ENCODE measurements at regions not wholly inside any gene's neighbourhood (a gene's known extent, or its start where the extent isn't known, plus 50 kb on each side); places are given as distances from the start of the nearest gene placed in this dataset.

DNA sequence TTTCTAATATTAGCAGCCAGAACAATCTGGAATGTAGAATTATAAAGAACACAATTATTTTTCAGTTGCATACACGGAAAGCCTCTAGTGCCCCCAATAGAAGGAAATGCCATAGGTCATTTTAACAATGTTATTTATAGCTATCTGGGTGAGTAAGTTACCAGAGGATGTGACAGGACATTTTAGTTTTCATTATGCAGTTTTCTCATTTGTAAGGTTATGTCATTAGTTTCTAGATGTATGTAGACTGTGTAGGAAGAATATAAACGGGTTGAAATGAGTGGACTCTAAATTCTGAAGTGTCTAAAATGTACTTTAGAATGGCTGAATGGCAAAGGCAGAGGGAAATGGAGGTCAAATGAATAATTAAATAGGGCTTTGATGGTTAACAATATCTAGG lies 213.3 kb downstream of the DTHD1 start:
- H3K4me1 ChIP-seq, result no peaks in the 10 kb centered on the region
- H3K27me3 ChIP-seq, result no peaks in the 10 kb centered on the region
- TF ChIP-seq POLR2A (IDR thresholded peaks at IDR 0.05), result no peak
- TF ChIP-seq, protein P1, sequence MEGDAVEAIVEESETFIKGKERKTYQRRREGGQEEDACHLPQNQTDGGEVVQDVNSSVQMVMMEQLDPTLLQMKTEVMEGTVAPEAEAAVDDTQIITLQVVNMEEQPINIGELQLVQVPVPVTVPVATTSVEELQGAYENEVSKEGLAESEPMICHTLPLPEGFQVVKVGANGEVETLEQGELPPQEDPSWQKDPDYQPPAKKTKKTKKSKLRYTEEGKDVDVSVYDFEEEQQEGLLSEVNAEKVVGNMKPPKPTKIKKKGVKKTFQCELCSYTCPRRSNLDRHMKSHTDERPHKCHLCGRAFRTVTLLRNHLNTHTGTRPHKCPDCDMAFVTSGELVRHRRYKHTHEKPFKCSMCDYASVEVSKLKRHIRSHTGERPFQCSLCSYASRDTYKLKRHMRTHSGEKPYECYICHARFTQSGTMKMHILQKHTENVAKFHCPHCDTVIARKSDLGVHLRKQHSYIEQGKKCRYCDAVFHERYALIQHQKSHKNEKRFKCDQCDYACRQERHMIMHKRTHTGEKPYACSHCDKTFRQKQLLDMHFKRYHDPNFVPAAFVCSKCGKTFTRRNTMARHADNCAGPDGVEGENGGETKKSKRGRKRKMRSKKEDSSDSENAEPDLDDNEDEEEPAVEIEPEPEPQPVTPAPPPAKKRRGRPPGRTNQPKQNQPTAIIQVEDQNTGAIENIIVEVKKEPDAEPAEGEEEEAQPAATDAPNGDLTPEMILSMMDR (IDR thresholded peaks at IDR 0.05), result no peak
- no peak for TF ChIP-seq POLR2AphosphoS5 (IDR thresholded peaks at IDR 0.05)
- TF ChIP-seq EP300 (IDR thresholded peaks at IDR 0.05), result no peak
- WGBS, 2 donors (ENCODE audit: low coverage in 1 of 2), result 44 to 49% methylated on average over 2 of the region's 2 CpGs
- H3K36me3 ChIP-seq, result no peaks in the 10 kb centered on the region
- ATAC-seq, result no peak
- H3K4me3 ChIP-seq, result no peak overlapping the region
- no peaks in the 10 kb centered on the region for H3K9me3 ChIP-seq
- no peak overlapping the region for H3K27ac ChIP-seq

DNA sequence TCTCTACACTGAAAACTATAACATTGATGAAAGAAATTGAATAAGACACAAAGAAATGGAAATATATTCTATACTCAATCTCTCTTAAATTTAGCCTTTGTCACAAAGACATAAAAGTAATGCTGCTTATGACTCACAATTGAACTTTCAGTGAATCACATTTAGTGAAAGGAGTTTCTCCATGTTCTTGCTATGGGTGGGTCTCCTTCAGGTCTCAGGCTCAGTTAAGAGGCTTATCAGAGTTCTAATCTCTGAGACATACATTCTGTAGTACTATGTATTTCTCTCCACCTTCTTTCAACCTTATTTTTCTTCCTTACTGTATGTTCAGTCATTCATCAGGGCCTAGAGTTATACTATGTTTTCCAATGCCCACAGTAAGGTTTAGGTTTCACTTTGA lies 220.9 kb downstream of the DTHD1 start:
- Histone ChIP-seq H3K9me3 (no peaks in the 10 kb centered on the region), H3K27ac (no peak overlapping the region), H3K4me3 (no peak overlapping the region), H3K36me3 (no peaks in the 10 kb centered on the region), H3K4me1 (no peaks in the 10 kb centered on the region), H3K27me3 (no peaks in the 10 kb centered on the region)
- no peak for TF ChIP-seq EP300 (IDR thresholded peaks at IDR 0.05)
- TF ChIP-seq, protein P1 (IDR thresholded peaks at IDR 0.05), result no peak
- no peak for TF ChIP-seq POLR2AphosphoS5 (IDR thresholded peaks at IDR 0.05)
- no peak for TF ChIP-seq POLR2A (IDR thresholded peaks at IDR 0.05)
- no peak for ATAC-seq

DNA sequence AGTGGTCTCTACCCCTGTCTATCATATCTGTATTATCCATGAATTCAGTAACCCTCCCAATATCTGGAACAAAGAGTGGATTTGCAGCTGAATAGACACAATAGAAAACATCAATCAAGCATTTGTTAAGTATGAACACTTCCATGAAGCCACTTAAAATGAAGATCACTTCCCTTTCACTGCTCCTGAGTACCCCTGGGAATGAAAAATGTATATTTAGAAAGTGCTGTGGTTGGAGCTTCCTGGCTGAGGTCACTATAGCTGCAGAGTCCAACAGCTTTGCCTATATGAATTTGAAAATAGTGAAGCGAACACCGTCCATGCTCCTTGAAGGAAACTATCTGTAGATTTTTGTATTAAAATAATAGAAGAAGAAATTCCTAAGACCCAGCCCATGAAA lies 227.0 kb downstream of the DTHD1 start:
- no peaks in the 10 kb centered on the region for H3K36me3 ChIP-seq
- WGBS, 2 donors (ENCODE audit: low coverage in 1 of 2), result 57 to 67% methylated on average over 2 of the region's 2 CpGs
- TF ChIP-seq EP300 (IDR thresholded peaks at IDR 0.05), result no peak
- TF ChIP-seq, protein P1 (IDR thresholded peaks at IDR 0.05), result no peak
- no peak for TF ChIP-seq POLR2A (IDR thresholded peaks at IDR 0.05)
- no peak for TF ChIP-seq POLR2AphosphoS5 (IDR thresholded peaks at IDR 0.05)
- no peaks in the 10 kb centered on the region for H3K9me3 ChIP-seq
- no peak overlapping the region for H3K27ac ChIP-seq
- no peak overlapping the region for H3K4me3 ChIP-seq
- no peak for ATAC-seq
- no peaks in the 10 kb centered on the region for H3K27me3 ChIP-seq
- H3K4me1 ChIP-seq, result no peaks in the 10 kb centered on the region

DNA sequence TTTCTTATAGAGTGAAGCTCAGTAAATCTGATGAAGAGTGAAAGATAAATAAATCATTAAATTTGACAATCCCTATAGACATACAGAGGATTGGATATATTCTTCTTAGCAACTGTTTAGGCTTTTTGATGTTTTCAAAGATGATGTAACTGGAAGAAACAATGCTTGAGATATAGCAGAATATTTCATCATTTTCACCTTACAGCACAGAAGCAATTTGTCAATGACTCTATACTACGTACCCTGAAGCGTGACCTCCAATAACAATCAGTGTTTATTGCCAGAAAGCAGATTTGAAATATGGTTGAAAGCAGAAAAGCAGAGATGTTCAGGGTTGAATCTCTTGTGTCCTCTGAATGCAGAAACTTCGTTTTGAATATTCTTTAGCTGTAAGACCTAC lies 228.4 kb downstream of the DTHD1 start:
- H3K4me1 ChIP-seq, result no peaks in the 10 kb centered on the region
- 48 to 69% methylated on average over 3 of the region's 3 CpGs for WGBS, 2 donors (ENCODE audit: low coverage in 1 of 2)
- H3K4me3 ChIP-seq, result no peak overlapping the region
- H3K27me3 ChIP-seq, result no peaks in the 10 kb centered on the region
- H3K27ac ChIP-seq, result no peak overlapping the region
- no peaks in the 10 kb centered on the region for H3K36me3 ChIP-seq
- no peaks in the 10 kb centered on the region for H3K9me3 ChIP-seq
- TF ChIP-seq POLR2AphosphoS5 (IDR thresholded peaks at IDR 0.05) (no peak), POLR2A (IDR thresholded peaks at IDR 0.05) (no peak), EP300 (IDR thresholded peaks at IDR 0.05) (no peak)
- ATAC-seq, result no peak

DNA sequence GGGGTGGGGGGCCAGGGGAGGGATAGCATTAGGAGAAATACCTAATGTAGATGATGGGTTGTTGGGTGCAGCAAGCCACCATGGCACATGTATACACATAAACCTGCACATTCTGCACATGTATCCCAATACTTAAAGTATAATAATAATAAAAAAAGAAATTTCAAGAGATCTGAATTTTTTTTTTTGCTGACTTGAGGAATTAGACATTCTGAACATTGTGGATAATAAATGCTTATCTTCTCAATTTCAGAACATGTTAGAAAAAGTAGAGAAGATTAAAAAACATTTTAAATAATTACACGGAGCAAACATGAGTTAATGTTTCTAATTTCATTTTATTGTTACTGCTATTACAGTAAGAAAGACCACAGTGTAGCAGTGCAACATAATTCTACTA lies 230.4 kb downstream of the DTHD1 start:
- 88% methylated on average over 1 of the region's 1 CpG for WGBS, 2 donors (ENCODE audit: low coverage in 1 of 2)

More for the DNA sequence above, 230.4 kb downstream of the DTHD1 start:
- H3K4me3 ChIP-seq, result no peak overlapping the region
- ATAC-seq, result no peak
- no peak overlapping the region for H3K27ac ChIP-seq
- no peaks in the 10 kb centered on the region for H3K27me3 ChIP-seq
- TF ChIP-seq POLR2AphosphoS5 (IDR thresholded peaks at IDR 0.05) (no peak), POLR2A (IDR thresholded peaks at IDR 0.05) (no peak), EP300 (IDR thresholded peaks at IDR 0.05) (no peak)
- TF ChIP-seq, protein P1 (IDR thresholded peaks at IDR 0.05), result no peak
- H3K9me3 ChIP-seq, result no peaks in the 10 kb centered on the region
- H3K4me1 ChIP-seq, result no peaks in the 10 kb centered on the region
- H3K36me3 ChIP-seq, result no peaks in the 10 kb centered on the region
